ENCODE measurements at regions not wholly inside any gene's neighbourhood (a gene's known extent, or its start where the extent isn't known, plus 50 kb on each side); places are given as distances from the start of the nearest gene placed in this dataset.

DNA sequence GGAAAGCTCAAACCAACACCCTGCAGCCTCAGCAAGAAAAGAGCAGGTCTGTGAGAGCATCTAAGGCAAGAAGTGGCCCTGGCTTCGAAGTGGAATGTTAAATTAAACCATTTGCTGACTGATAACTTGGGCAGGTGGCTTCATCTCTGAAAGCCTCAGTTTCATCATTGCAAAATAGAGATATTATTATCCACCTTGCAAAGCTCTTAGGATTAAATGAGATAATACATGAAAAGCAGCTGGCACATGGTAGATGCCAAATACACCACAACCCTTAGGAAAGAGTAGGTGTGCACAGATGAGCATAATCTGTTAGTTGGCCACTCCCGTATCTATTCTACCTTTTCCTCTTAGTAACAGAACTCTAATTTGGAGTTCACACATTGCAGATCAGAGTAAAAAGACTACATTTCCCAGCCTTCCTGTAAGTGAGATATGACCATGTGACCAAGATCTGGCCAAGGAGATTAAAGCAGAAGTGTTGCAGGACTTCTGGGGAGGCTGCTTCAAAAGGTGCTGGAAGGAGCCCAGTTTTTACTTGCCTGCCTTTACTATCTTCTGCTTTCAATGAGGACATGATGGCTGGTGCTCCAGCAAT, 288.7 kb downstream of the SOX9 start:
- DNase-seq (ENCODE audit: low read depth): no peak

DNA sequence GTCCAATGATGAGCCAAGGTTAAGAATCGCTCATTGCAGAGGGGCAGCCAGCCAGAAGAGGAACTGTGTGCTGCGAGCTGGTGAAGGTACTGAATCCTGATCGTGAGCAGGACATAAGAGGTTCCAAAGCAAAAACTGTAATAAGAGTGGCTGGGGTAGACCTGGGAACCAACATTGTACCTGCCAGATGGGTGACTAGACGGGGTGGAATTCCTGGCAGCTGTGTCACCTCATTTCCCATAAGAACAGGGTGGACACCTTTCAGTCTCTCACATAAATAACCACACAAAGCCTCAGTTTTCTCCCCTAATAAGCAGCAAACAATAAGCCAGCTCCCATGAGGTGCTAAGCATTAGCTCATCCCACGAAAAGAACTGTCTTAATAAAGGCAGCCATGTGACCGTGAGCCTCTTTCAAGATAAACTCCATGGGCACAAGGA, 290.3 kb downstream of the SOX9 start:
- no peak for DNase-seq (ENCODE audit: low read depth)

DNA sequence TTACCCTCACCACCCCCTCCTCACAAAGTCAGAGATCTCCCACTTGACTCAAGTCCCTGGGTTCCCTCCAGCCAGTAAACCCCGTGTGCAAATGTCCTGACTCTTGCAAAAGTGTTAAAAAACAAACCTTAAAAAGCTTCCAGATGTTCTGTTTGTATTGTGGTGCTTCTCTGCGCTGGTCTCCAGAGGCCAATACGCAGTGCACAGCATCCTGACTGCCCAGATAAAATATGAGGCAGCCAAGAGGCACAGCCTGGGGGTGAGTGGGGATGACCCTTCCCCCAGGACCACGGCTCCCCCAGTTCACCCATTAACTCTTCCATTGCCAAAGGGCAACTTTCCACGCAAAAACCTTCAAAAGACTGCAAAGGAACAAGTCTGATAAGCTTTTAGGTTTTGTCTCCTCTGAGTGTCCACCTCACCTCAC, 291.8 kb downstream of the SOX9 start:
- DNase-seq (ENCODE audit: low read depth): peak; percentile 34

DNA sequence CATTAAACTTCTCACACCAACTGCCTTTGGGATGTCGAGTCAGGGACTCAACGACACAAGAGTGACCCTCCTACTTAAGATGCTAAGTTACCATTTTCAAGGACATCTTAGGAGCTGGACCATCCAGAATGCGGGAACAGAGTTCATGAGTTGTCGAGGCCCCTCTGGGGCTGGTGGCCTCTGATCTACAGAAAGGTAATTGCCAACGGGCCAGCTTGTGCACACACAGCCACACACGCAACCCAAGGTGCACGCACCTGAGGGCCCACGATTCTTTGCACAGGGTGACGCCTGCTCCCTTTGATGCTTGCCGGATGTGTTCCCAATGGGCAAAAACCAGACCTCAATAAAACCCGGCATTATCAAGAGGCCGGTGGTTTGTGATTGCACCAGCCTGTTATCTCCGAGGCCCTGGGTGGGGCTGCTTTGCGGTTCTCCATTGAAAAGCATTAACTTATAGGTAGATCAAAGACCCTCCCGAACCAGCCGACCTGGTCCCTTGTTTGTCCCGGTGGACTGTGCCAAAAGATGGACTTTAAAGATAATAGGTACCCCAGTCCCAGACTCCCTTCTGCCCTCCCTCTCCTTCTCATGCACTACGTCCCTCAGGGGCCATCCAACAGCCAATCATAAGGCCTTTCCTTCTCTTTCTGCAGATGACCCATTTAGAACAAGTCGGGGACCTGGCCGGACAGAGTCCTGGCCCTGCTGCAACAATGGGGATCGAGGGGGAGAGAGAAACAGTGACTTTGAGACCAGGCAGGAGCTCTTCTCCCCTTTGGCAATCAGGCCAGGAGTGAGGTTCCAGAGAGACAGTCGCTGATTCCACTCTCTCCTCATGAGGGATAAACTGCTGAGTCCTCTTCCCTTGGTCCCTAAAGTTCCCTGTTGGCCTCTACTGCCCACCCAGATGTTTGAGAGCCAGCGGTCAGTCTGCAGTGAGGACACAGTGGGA, 292.5 kb downstream of the SOX9 start:
- no peak for DNase-seq (ENCODE audit: low read depth)

DNA sequence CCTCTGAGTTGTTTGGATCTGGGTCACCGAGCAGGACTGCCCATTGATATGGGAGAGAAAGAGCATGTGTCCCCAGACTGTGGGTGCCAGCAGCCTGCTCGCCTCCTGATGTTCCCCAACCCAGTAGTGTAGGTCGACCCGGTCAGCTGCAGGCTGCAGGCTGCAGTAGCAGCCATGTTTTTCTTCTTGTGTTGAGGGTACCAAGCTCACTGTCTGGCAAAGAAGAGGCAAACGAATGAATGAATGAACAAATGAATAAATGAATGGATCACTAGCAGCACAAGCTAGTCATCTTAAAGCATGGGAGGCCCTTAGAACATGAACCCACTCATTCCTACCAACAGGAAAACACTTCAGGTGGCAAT, 293.2 kb downstream of the SOX9 start:
- DNase-seq (ENCODE audit: low read depth): no peak

DNA sequence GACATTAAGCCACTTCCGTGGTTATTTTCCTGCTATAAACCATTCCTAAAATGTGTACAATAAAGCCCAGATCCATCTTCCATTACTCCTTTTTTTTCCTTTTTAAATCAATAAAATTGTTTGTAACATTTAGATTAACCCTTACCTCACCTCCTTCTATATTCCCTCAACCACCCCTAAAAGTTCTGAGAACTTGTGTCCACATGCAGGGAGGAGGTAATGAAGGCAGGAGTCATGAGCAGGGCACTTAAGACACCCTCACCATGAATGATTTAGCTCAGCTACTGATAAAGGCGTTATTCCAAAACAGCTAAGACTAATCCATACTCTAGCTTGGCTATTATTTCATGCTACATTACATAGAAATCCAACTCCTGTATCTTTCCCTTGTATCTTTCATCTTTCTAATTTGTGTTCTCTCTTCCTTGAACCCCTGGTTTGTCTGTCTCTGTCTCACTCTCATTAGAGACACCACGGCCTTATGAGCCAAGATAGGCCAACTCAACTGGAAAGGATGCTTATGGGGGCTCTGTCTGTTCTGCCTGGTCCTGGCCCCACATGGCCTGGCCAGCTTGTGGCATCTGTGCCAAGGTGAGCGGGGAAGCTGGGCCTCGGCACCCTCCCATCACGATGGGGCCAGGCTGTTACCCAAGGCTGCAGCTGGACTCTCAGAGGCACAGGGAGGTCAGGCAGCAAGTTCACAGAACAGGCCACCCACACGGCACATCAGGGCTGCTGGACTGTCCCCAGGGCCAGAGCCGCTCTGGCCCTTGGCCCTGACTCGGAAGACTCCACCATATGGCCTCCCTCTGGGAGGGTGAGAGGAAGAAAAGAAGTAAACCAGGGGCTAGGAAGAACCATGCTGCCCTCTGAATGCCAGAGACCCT, 294.4 kb downstream of the SOX9 start:
- DNase-seq (ENCODE audit: low read depth): no peak

DNA sequence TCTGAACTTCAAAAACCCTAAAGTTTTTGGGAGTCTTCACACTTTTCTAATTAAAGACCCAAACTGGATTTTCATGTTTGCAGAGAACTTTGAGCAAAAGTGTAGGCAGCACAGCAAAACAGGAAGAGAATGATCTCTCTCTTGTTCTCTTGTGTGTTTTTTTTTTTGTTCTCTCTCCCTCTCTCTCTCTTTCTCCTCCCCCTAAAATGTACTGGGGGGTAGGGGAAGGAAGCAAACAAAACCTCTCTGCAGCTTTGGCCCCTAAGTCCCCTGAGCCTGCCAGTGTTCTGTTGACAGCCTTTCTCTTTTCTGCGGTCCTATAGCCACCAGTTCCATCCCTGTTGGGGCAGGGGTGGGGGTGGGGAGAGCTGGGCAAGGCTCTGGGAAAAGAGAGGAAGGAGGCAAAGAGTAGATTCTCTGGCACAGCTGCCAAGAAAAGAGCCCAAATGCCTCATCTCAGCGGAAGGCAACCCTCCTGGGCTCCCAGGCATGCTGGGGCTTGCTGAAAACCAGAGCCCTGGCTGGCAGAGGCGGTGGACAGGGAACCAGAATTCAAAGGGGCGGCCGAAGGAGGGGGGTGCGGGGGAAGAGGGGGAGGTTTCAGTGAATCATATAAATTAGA, 295.3 kb downstream of the SOX9 start:
- DNase-seq (ENCODE audit: low read depth): no peak

DNA sequence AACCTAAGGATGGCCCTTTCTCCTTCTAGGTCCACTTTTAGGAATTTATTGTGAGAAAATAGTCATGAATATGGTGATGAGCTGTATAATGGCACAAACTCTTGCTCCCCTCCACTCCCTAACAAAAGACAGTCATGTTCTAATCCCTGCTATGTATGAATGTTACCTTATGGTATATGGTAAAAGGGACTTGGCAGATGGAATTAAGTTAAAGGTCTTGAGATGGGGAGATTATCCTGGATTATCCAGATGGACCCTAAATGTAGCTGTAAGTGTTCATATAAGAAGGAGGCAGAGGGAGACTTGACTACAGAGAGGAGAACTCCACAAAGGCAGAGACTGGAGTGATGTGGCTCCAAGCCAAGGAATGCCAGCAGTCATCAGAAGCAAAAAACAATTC, 296.1 kb downstream of the SOX9 start:
- DNase-seq (ENCODE audit: low read depth): no peak

DNA sequence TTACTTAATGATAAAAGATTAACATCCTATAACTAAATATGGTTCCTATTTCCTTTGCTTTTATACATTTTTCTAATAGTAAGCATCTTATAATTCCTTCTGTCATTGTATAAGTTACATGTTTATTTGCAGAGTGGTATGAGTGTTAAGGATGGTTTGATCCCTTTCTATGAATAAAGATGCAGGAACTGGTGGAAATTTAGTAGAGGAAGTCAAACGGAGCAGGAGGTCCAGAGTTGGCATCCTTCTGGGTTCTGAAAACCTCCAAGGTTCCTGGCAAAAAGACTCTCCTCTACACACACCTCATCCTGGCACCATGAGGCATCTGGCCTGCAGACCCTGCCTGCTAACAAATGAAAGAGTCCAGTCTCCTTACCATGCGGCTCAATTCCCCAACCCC, 296.8 kb downstream of the SOX9 start:
- no peak for DNase-seq (ENCODE audit: low read depth)

DNA sequence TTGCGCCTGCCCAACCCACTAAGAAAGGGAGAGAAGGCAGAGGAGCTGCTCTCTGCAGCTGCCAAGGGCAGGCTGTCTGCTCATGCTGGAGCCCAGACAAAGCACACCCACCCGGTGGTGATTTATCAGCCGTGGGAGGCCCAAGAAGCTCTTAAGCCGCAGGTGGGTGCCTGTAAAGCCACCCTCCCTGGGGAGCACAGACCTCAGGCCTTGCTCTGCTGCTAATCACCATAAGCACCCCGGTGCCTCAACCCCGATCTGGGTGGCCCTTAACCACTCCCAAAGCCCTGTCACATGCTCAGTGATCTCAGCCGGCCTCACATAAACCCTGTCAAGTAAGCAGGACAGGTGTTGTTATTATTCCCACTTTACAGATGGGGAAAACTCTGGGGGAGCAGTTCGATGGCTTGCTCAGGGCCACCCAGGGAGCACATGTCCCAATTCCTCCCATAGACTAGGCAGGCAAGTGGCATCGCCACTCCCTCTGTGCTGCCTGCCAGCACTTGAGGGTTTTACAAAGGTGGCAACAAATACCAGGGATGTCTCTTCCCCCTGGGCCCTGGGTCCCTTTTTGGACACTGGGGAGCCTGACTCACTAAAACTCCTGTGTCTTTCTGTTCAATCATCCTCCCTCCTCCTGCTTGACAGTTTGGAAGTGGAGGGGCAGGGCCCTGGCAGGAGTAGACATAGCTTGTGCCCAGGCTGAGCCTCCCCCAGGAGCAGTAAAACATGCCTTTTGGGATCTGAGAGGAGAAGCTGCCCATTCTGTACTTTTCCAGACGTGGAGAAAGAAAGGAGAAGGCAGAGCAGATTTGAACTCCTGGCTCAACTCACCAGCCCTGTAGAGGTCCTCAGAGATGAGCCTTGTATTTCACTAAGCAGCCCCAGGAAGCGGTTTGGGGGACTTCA, 299.3 kb downstream of the SOX9 start:
- no peak for DNase-seq (ENCODE audit: low read depth)

DNA sequence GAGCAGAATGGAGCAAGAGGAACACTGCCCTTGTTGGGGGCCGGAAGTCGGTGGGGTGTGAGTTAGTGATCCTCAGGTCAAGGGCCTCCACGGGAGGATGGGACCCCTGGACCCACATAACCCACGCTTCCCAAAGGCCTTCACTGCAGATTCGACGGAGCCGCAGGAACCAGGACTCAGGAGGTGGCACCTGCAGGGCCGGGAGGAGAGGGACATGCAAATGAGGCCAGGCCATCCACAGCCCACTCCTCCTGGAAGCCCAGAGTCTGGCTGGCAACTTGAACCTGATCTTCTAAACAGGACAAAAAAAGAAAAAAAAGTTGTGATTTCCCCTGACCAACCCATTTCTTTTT, 299.9 kb downstream of the SOX9 start:
- no peak for DNase-seq (ENCODE audit: low read depth)

DNA sequence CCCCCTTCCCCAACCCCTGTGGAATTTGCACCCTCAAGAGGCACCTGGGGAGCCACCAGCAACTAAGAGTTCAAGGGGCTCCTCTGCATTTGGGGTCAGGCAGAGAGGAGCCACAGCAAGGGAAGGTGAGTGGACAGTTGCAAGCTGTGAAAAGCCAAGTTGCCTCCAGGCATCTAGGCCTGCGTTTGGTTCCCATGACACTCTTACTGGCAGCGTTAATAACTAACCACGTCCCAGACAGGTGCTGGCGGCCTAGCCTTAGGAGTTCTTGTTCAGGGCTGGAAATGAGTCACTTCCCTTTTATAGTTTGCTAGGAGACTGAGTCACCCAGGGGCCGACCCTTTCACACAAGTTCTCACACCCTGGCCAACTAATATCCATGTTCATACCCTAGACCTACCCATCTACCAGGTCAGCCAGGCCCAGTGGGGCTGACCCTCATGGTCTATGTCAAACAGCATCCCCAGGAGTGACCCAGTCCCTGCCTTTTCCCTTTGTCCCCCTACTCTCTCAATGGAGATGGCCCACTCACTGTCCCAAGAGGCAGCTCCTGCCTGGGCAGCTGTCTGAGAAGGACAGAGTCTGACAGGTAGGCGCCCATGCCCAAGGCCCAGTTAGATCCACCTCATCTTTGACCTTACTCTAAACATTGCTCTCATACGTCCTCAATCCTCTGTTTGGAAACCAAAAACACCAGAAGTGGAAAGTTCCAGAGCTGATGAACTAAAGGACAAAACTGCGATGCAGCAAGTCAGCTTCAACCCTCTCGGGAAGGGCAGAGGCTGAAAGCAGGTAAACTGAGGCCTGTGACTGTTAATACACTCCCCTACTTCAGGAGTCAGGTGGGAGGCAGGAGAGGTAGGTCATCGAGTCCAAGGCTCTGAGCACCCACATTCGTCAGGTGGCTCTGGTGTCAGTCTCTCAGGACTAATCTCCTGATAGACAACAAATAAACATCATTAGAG, 300.6 kb downstream of the SOX9 start:
- no peak for DNase-seq (ENCODE audit: low read depth)

DNA sequence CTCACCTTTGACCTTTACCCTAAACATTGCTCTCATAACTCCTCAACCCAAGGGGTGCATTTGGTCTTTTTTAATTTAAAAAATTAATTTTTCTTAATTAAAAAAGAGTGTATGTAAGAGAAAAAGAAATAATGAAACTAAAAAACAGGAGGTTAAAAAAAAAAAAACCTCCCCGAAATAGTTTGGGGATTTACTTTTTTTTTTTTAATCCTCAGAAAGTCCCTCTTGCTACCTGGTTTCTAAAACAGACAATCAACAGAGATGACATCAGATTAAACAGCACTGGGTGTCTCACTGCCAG, 301.3 kb downstream of the SOX9 start:
- DNase-seq (ENCODE audit: low read depth): no peak

DNA sequence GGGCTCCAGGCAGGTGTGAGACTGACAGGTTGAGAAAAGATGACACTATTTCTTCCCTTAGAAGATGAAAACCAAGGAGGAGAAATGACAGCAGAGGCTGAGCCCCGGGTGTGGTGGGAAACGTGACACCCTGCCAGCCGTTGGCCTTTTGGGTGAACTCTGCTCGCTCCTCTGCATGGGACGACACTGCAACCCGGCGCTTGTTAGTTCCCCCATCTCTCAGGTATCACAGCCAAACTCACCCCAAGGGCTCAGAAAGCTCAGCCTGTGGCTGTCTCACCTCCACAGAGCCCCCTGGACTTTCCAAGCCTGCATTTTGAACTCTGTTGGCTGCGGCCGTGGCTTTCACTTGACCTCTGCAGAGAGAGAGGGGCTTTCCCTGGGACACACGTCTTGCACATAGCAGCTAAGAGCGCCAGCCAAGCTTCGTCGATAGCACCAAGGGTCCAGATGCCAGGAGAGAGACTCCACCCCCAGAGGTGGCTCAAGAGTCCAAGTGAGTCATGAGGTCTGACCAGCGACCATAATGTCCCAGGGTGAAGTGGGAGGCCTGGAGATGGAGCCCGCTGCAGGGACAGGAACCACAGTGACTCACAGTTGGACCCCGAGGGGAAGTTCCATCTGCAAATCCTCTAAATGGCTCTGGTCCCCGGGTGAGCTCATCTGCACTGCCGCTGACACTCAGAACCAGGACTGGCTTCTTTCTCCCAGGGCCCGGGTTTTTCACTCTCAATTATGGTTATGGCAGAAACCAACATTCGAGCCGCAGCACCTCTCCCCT, 301.9 kb downstream of the SOX9 start:
- no peak for DNase-seq (ENCODE audit: low read depth)

DNA sequence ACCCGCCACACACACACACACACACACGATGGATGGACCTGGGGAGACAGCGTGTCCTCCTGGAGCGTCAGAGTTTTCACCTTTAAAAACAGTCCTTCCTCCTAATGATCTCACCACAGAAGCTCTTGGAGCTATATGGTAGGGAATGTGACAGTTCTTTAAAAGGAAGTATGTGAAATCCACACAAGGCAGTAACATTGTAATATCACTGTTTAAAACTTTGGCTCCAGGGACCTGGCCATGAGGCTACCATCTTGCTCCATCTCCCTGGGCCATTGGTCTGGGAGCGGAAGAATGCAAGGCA, 302.4 kb downstream of the SOX9 start:
- DNase-seq (ENCODE audit: low read depth): no peak

DNA sequence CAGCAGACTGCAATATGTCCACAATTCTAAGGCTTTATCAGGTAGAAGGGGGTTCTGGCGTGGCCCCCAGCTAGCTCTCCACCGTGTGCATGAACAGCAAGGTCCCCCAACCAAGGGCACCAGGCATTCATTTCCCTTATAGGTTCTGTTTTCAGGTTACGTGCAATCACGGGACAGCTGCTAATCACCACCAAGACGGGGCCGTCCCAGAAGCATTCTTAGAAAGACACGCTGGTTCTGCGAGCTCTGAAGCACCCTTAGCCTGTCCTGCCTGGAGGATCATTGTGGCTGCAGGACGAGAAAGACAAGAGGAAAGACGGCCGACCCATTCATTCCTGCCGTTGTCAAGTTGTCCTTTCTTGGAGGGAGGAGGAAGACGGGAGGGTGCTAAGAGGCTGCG, 302.9 kb downstream of the SOX9 start:
- DNase-seq (ENCODE audit: low read depth): no peak

DNA sequence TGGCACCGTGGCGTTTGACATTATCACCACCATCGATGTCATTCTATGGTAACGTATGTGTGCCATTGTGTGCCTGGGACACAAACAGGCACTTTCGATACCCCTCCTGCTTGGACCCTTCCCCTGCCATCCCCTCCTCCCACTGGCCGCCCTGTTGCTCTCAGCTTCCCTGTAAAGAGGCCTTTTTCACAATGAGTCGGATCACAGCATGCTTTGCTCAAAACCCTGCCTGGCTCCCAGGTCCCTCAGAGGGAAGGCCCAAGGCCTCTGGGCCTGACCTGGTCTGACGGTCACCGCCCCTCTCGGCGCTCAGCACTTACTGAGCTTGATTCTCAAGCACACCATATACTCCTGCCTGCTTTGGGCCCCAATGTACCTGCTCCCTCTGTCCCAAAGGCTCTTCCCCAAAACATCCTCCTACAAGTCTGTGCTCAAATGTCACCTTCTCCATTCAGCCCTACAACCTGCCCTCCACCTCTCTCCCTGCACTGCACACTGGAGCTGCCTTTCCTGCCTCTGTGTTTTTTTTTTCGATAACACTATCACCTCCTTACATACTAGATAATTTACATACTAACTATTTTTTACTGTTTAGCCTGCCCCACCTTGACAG, 303.8 kb downstream of the SOX9 start:
- DNase-seq (ENCODE audit: low read depth): no peak

DNA sequence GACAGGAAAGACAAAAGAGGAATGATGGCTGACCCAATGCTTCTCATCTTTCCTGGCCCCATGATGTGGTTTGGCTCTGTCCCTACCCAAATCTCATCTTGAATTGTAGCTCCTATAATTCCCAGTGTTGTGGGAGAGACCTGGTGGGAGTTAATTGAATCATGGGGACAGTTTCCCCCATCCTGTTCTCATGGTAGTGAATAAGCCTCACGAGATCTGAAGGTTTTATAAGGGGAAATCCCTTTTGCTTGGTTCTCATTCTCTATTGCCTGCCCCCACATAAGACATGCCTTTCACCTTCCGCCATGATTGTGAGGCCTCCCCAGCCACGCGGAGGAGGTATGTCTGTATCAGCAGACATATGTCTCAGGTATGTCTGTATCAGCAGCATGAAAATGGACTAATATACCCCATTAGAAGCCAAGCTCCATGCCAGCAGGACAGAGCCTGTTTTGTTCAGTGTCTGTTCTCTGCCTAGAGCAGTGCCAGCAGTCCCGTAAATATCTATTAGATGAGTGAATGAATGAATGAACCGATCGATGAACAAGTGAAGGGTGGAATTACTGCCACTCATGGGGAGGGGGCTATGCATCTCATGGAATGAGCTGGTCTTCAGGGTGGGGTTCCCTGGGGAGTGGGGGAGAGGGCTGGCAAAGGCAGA, 304.4 kb downstream of the SOX9 start:
- no peak for DNase-seq (ENCODE audit: low read depth)

Measured in forelimb muscle (tissue), 1 donor.